Trophoblast cell (in vitro differentiated cells and primary cell): ENCODE measurements at regions not wholly inside any gene's neighbourhood (a gene's known extent, or its start where the extent isn't known, plus 50 kb on each side); places are given as distances from the start of the nearest gene placed in this dataset.

Experiments
- DNase-seq, 2 donors: peaks; one replicate each; pipeline ENCODE4 v3.0.0-alpha.2; 2016
- H2AFZ ChIP-seq: 2 replicates; pipeline ENCODE4 v1.6.1; 2013; ENCODE audit warnings: low read length, moderate library complexity, mild to moderate bottlenecking; ENCODE audit not compliant: insufficient read depth, poor library complexity
- H2AK5ac ChIP-seq: 2 replicates; pipeline ENCODE4 v1.6.1; 2013; ENCODE audit warnings: mild to moderate bottlenecking, low read length
- H2BK120ac ChIP-seq: 2 replicates; pipeline ENCODE4 v1.6.1; 2013; ENCODE audit warnings: low read length, mild to moderate bottlenecking, moderate library complexity; ENCODE audit not compliant: insufficient read depth, poor library complexity
- H2BK12ac ChIP-seq: 2 replicates; pipeline ENCODE4 v1.6.1; 2013; ENCODE audit warnings: mild to moderate bottlenecking, low read length, moderate library complexity
- H2BK5ac ChIP-seq: 2 replicates; pipeline ENCODE4 v1.6.1; 2013; ENCODE audit warnings: low read length, low read depth, moderate library complexity, mild to moderate bottlenecking; ENCODE audit not compliant: poor library complexity
- H3K14ac ChIP-seq: 2 replicates; pipeline ENCODE4 v1.6.1; 2013; ENCODE audit warnings: mild to moderate bottlenecking, low read length
- H3K18ac ChIP-seq: 2 replicates; pipeline ENCODE4 v1.6.1; 2013; ENCODE audit warnings: mild to moderate bottlenecking, low read length
- H3K23ac ChIP-seq: 2 replicates; pipeline ENCODE4 v1.6.1; 2013; ENCODE audit warnings: low read length
- H3K27ac ChIP-seq: 2 replicates; pipeline ENCODE4 v1.5.1; 2013; ENCODE audit warnings: low read depth, mild to moderate bottlenecking, inconsistent platforms, low read length, moderate library complexity
- H3K27me3 ChIP-seq: 2 replicates; pipeline ENCODE4 v1.6.1; 2013; ENCODE audit warnings: inconsistent platforms, mild to moderate bottlenecking, low read length, moderate library complexity; ENCODE audit not compliant: insufficient read depth
- H3K36me3 ChIP-seq, 2 experiments: 1 replicate in 1 of 2; 2 replicates in 1 of 2; pipeline ENCODE4 v1.6.1; 2013; ENCODE audit warnings: low read length in 2 of 2, mild to moderate bottlenecking in 2 of 2, moderate library complexity in 1 of 2; ENCODE audit not compliant: insufficient read depth in 2 of 2, control insufficient read depth in 1 of 2
- H3K4ac ChIP-seq: 2 replicates; pipeline ENCODE4 v1.6.1; 2013; ENCODE audit warnings: low read depth, mild to moderate bottlenecking, low read length, moderate library complexity
- H3K4me1 ChIP-seq, 2 experiments: 1 replicate in 1 of 2; 2 replicates in 1 of 2; pipeline ENCODE4 v1.6.1; 2013; ENCODE audit warnings: low read length in 2 of 2, mild to moderate bottlenecking in 2 of 2, moderate library complexity in 1 of 2; ENCODE audit not compliant: insufficient read depth in 2 of 2, control insufficient read depth in 1 of 2
- H3K4me2 ChIP-seq: 2 replicates; pipeline ENCODE4 v1.6.1; 2013; ENCODE audit warnings: inconsistent platforms, mild to moderate bottlenecking, low read length, moderate library complexity
- H3K4me3 ChIP-seq: 2 replicates; pipeline ENCODE4 v1.5.1; 2013; ENCODE audit warnings: mild to moderate bottlenecking, low read depth, low read length, inconsistent platforms
- H3K79me1 ChIP-seq: one replicate; pipeline ENCODE4 v1.6.1; 2013; ENCODE audit warnings: low read length
- H3K79me2 ChIP-seq: 2 replicates; pipeline ENCODE4 v1.6.1; 2013; ENCODE audit warnings: low read length, mild to moderate bottlenecking; ENCODE audit not compliant: control insufficient read depth, insufficient read depth, poor library complexity
- H3K9ac ChIP-seq: 2 replicates; pipeline ENCODE4 v1.6.1; 2013; ENCODE audit warnings: mild to moderate bottlenecking, low read length
- H3K9me3 ChIP-seq: 2 replicates; pipeline ENCODE4 v1.6.1; 2013; ENCODE audit warnings: low read depth, mild to moderate bottlenecking, control low read depth, inconsistent platforms, low read length; ENCODE audit not compliant: insufficient read depth
- H4K12ac ChIP-seq: 2 replicates; pipeline ENCODE4 v1.6.1; 2013; ENCODE audit warnings: low read depth, mild to moderate bottlenecking, low read length, moderate library complexity
- H4K8ac ChIP-seq: 2 replicates; pipeline ENCODE4 v1.6.1; 2013; ENCODE audit warnings: low read depth, mild to moderate bottlenecking, low read length, moderate library complexity
- H4K91ac ChIP-seq: one replicate; pipeline ENCODE4 v1.6.1; 2013; ENCODE audit warnings: low read depth, mild to moderate bottlenecking, low read length, moderate library complexity
- WGBS: extraction: QIAGEN DNeasy Blood & Tissue Kit; methylation state at CpG from one replicate; pipeline ENCODE4 v1.1.7; 2013; ENCODE audit warnings: missing lambda C conversion rate; ENCODE audit not compliant: insufficient read length, insufficient coverage; ENCODE audit errors: extremely low coverage; 5-methylcytosine and 5-hydroxymethylcytosine counted together

DNA sequence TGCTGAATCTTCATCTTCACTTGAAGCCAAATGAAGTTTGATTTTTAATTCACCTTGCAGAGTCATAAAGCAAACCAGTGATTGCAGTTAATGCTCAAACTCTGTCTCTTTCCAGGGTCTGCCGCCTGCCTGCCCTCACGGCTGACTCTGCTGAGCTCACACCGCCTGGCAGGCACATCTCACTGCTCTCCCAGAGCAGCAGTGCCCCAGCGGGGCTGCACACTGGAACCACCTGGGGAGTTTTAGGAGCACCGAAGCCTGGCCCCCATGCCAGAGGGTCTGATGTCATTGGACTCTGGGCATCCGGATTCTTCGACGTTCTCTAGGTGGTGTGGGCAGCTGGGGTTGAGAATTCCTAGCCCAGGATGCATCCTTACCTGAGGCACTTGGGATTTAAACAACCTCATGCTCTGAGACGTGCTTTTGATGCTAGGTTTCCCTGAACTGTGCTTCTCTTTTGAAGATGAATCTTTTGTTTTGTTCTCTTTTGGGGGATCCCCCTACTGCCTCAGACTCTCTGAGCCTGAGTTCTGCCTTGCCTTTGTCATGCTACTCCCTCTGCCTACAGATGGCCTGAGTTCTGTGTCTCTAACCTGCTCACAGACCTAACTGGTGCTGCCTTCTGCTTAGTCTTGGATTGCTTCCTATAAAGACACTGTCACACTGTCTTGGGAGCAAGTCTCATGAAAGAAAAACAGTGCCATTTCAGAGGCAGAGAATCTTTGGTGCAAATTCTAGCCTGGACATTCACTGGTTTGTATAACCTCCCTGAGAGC, 438.1 kb upstream of the CCL2 start:
- Histone ChIP-seq H3K79me2 (no peaks in the 10 kb centered on the region), H2BK12ac (no peak overlapping the region), H3K23ac (no peak overlapping the region), H3K27ac (no peak overlapping the region), H4K8ac (no peak overlapping the region), H3K4me3 (no peak overlapping the region), H3K9ac (no peak overlapping the region), H4K91ac (no peak overlapping the region), H3K4me2 (no peak overlapping the region), H3K79me1 (no peaks in the 10 kb centered on the region), H2BK5ac (no peak overlapping the region), H3K4me1 (no peaks in the 10 kb centered on the region), H3K14ac (no peak overlapping the region), H3K36me3 (no peaks in the 10 kb centered on the region), H4K12ac (no peak overlapping the region), H2AFZ (no peak overlapping the region), H3K9me3 (peaks cover 1% of the 10 kb centered on the region), H3K4ac (no peak overlapping the region), H2AK5ac (no peak overlapping the region), H3K18ac (no peak overlapping the region), H2BK120ac (no peak overlapping the region), H3K27me3 (no peaks in the 10 kb centered on the region)
- DNase-seq = no peak
- no CpG with 5 or more reads among the region's 9 CpGs for WGBS

DNA sequence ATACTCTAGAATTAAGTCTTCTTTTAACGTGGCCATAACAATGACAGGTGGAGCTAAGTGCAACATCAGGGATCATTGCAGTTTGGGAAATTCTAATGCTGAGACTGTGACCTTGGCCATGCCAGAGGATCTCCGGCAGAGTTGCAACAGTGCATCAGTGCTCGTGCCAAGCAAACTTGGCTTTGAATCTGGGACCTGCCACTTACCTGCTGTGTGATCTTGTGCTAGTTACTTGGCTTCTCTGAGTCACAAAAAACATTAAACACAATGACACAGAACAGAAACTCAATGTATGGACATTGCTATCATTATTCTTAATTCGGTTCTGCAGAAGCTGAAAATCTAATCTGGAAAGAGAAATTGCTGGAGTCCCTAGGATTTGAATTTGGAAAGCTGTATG, 435.5 kb upstream of the CCL2 start:
- no peak overlapping the region for H3K4ac ChIP-seq
- no peak overlapping the region for H3K23ac ChIP-seq
- H2BK5ac ChIP-seq = no peak overlapping the region
- no peaks in the 10 kb centered on the region for H3K4me1 ChIP-seq
- no peaks in the 10 kb centered on the region for H3K79me1 ChIP-seq
- no peak overlapping the region for H3K18ac ChIP-seq
- no peak for DNase-seq
- no CpG with 5 or more reads among the region's 4 CpGs for WGBS
- H4K91ac ChIP-seq = no peak overlapping the region
- H3K4me2 ChIP-seq = no peak overlapping the region
- H3K27me3 ChIP-seq = no peaks in the 10 kb centered on the region
- no peak overlapping the region for H2AK5ac ChIP-seq
- no peak overlapping the region for H4K8ac ChIP-seq
- no peaks in the 10 kb centered on the region for H3K36me3 ChIP-seq
- no peak overlapping the region for H2BK120ac ChIP-seq
- no peak overlapping the region for H2BK12ac ChIP-seq
- no peak overlapping the region for H2AFZ ChIP-seq
- no peak overlapping the region for H3K9ac ChIP-seq
- no peak overlapping the region for H3K14ac ChIP-seq
- H3K27ac ChIP-seq = no peak overlapping the region
- H4K12ac ChIP-seq = no peak overlapping the region
- peaks cover 1% of the 10 kb centered on the region for H3K9me3 ChIP-seq
- no peaks in the 10 kb centered on the region for H3K79me2 ChIP-seq
- no peak overlapping the region for H3K4me3 ChIP-seq

DNA sequence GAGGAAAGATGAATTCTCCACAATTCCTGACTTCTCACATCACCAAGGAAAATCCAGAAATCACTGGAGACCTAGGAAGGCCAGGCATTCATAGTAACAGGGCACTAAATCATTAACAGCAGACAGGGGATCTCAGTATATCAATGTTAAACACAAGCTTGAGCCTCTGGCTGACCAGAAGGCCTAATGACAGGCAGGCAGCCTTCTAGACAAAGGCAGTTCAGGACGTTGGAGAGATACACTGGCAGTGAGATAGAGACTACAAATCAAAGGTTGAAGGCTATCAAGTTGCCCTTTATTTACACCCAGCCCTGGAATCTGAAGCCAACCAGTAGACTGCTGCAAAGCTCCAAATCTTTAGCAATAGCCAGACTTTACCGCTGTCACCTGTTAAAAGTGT, 422.8 kb upstream of the CCL2 start:
- no peak overlapping the region for H2BK5ac ChIP-seq
- no peak overlapping the region for H2BK120ac ChIP-seq
- H3K36me3 ChIP-seq = no peaks in the 10 kb centered on the region
- no peak overlapping the region for H3K9ac ChIP-seq
- H3K27me3 ChIP-seq = no peaks in the 10 kb centered on the region
- no CpG with 5 or more reads among the region's 2 CpGs for WGBS
- no peak overlapping the region for H3K4me3 ChIP-seq
- no peaks in the 10 kb centered on the region for H3K4me1 ChIP-seq
- no peak overlapping the region for H2AFZ ChIP-seq
- H2AK5ac ChIP-seq = no peak overlapping the region
- H3K27ac ChIP-seq = no peak overlapping the region
- H4K8ac ChIP-seq = no peak overlapping the region
- DNase-seq = no peak
- no peak overlapping the region for H4K91ac ChIP-seq
- H4K12ac ChIP-seq = no peak overlapping the region
- H3K9me3 ChIP-seq = no peaks in the 10 kb centered on the region
- H3K79me2 ChIP-seq = no peaks in the 10 kb centered on the region
- H3K79me1 ChIP-seq = no peaks in the 10 kb centered on the region
- no peak overlapping the region for H3K23ac ChIP-seq
- no peak overlapping the region for H3K4ac ChIP-seq
- no peak overlapping the region for H2BK12ac ChIP-seq
- no peak overlapping the region for H3K18ac ChIP-seq
- H3K14ac ChIP-seq = no peak overlapping the region
- H3K4me2 ChIP-seq = no peak overlapping the region

DNA sequence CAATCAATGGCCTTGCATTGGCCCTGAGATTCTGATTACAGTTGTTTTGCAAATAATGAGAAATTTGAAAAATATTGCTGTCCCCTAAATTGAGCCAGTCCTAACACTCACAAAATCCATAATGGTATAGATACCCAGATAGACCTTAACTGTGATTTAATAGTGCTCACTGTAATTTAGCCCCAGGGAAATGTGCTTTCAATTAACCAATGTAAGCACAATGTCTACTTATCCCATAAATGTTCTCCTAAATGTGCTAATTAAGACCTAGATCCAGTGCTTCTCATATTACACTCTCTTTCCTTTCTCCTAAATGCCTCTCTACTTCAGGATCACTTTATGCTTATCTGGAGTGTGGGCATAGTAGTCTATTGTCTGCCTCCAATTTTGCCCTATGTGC, 417.8 kb upstream of the CCL2 start:
- H4K8ac ChIP-seq = no peak overlapping the region
- no peak overlapping the region for H3K27ac ChIP-seq
- no peaks in the 10 kb centered on the region for H3K79me1 ChIP-seq
- H3K4me2 ChIP-seq = no peak overlapping the region
- no peak overlapping the region for H3K18ac ChIP-seq
- H3K36me3 ChIP-seq = no peaks in the 10 kb centered on the region
- no peak overlapping the region for H2AK5ac ChIP-seq
- H3K23ac ChIP-seq = no peak overlapping the region
- H3K4me3 ChIP-seq = no peak overlapping the region
- H2BK120ac ChIP-seq = no peak overlapping the region
- no peaks in the 10 kb centered on the region for H3K4me1 ChIP-seq
- no peaks in the 10 kb centered on the region for H3K79me2 ChIP-seq
- H3K9ac ChIP-seq = no peak overlapping the region
- no peak for DNase-seq
- no peaks in the 10 kb centered on the region for H3K27me3 ChIP-seq
- no peak overlapping the region for H2BK5ac ChIP-seq
- no peak overlapping the region for H4K12ac ChIP-seq
- H4K91ac ChIP-seq = no peak overlapping the region
- H3K4ac ChIP-seq = no peak overlapping the region
- no peak overlapping the region for H2BK12ac ChIP-seq
- H3K9me3 ChIP-seq = no peaks in the 10 kb centered on the region
- no peak overlapping the region for H2AFZ ChIP-seq
- H3K14ac ChIP-seq = no peak overlapping the region
